Brain microvascular endothelial cell (primary cell): ENCODE measurements at regions not wholly inside any gene's neighbourhood (a gene's known extent, or its start where the extent isn't known, plus 50 kb on each side); places are given as distances from the start of the nearest gene placed in this dataset.

Source experiments
- DNase-seq: peaks from one replicate; pipeline ENCODE4 v3.0.0-alpha.2; 2020
- H3K27ac ChIP-seq: fragments of 250-450 bp; sonication (Bioruptor Pico); 2 replicates; pipeline ENCODE4 v1.5.1; 2020; ENCODE audit warnings: mild to moderate bottlenecking, moderate library complexity
- H3K27me3 ChIP-seq: fragments of 250-450 bp; sonication (Bioruptor Pico); replicated peaks from 2 replicates; pipeline ENCODE4 v1.5.1; 2020; ENCODE audit warnings: mild to moderate bottlenecking
- H3K36me3 ChIP-seq: fragments of 250-450 bp; sonication (Bioruptor Pico); replicated peaks from 2 replicates; pipeline ENCODE4 v1.5.1; 2020; ENCODE audit warnings: mild to moderate bottlenecking
- H3K4me3 ChIP-seq: 2 replicates; pipeline ENCODE4 v1.5.1; 2011; ENCODE audit warnings: low read depth, mild to moderate bottlenecking, control low read depth, low read length, moderate library complexity
- CTCF ChIP-seq: IDR thresholded peaks from 2 replicates; pipeline ENCODE4 v1.5.1; 2011; ENCODE audit warnings: low read depth, mild to moderate bottlenecking, moderate library complexity, low read length, control low read depth, inconsistent platforms; ENCODE audit errors: missing control alignments
- in situ Hi-C: cut with HindIII; loops from 2 replicates; pipeline ENCODE4 v1.10.0; 2017; ENCODE audit warnings: low sequenced_read_pairs, low pct_ligation_motif_present

GRCh38 chr13:79859756-79860155, 378.8 kb downstream of the NDFIP2 start:
- no peak for DNase-seq
- TF ChIP-seq CTCF = no peak
- Histone ChIP-seq H3K27ac (no peak overlapping the region), H3K27me3 (no peaks in the 10 kb centered on the region), H3K36me3 (no peaks in the 10 kb centered on the region), H3K4me3 (no peak overlapping the region)
- in situ Hi-C loops = no loop called here

GRCh38 chr13:79853251-79853650, 372.3 kb downstream of the NDFIP2 start:
- DNase-seq = no peak
- H3K4me3 ChIP-seq = no peak overlapping the region
- no peaks in the 10 kb centered on the region for H3K36me3 ChIP-seq
- H3K27me3 ChIP-seq = no peaks in the 10 kb centered on the region
- no peak for TF ChIP-seq CTCF
- no peak overlapping the region for H3K27ac ChIP-seq
- in situ Hi-C loops = no loop called here

GRCh38 chr13:79851318-79851717, 370.4 kb downstream of the NDFIP2 start:
- H3K27me3 ChIP-seq = no peaks in the 10 kb centered on the region
- in situ Hi-C loops = no loop called here
- no peak overlapping the region for H3K27ac ChIP-seq
- no peak overlapping the region for H3K4me3 ChIP-seq
- H3K36me3 ChIP-seq = no peaks in the 10 kb centered on the region
- TF ChIP-seq CTCF = no peak
- no peak for DNase-seq

- Histone ChIP-seq H3K27me3 (no peaks in the 10 kb centered on the region), H3K4me3 (no peak overlapping the region), H3K36me3 (no peaks in the 10 kb centered on the region), H3K27ac (no peak overlapping the region)
- DNase-seq = no peak
- in situ Hi-C loops = no loop called here
- no peak for TF ChIP-seq CTCF
These were observed 367.1 kb downstream of the NDFIP2 start for GRCh38 chr13:79847882-79848592.

GRCh38 chr13:79846386-79846785, 365.4 kb downstream of the NDFIP2 start:
- H3K27me3 ChIP-seq = no peaks in the 10 kb centered on the region
- in situ Hi-C loops = no loop called here
- no peak for TF ChIP-seq CTCF
- no peak overlapping the region for H3K27ac ChIP-seq
- H3K4me3 ChIP-seq = no peak overlapping the region
- no peaks in the 10 kb centered on the region for H3K36me3 ChIP-seq
- DNase-seq = no peak
